ENCODE measurements at regions not wholly inside any gene's neighbourhood (a gene's known extent, or its start where the extent isn't known, plus 50 kb on each side); places are given as distances from the start of the nearest gene placed in this dataset.

GRCh38 chr9:71431931-71432330 is 310.5 kb upstream of the TRPM3 start:
- TF ChIP-seq, protein P1, sequence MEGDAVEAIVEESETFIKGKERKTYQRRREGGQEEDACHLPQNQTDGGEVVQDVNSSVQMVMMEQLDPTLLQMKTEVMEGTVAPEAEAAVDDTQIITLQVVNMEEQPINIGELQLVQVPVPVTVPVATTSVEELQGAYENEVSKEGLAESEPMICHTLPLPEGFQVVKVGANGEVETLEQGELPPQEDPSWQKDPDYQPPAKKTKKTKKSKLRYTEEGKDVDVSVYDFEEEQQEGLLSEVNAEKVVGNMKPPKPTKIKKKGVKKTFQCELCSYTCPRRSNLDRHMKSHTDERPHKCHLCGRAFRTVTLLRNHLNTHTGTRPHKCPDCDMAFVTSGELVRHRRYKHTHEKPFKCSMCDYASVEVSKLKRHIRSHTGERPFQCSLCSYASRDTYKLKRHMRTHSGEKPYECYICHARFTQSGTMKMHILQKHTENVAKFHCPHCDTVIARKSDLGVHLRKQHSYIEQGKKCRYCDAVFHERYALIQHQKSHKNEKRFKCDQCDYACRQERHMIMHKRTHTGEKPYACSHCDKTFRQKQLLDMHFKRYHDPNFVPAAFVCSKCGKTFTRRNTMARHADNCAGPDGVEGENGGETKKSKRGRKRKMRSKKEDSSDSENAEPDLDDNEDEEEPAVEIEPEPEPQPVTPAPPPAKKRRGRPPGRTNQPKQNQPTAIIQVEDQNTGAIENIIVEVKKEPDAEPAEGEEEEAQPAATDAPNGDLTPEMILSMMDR (IDR thresholded peaks at IDR 0.05 in 8 of 11, conservative IDR thresholded peaks at IDR 0.05 in 3 of 11) = no peak
- TF ChIP-seq POLR2AphosphoS5 (IDR thresholded peaks at IDR 0.05) (no peak), POLR2A (IDR thresholded peaks at IDR 0.05) (no peak)
